HL-60/S4 treated with phorbol 12-myristate 13-acetate at 8.2 ng/mL for 4 days and 3 days (cell line): ENCODE measurements at regions not wholly inside any gene's neighbourhood (a gene's known extent, or its start where the extent isn't known, plus 50 kb on each side); places are given as distances from the start of the nearest gene placed in this dataset.
"Not testable (repeated sequence)": the region's sequence is repeated elsewhere in the genome, so short reads cannot be mapped to it uniquely, and the experiment has no call there.

ENCODE experiments used
- in situ Hi-C: fragments of 300-500 bp; cut with MboI; formaldehyde crosslinking; loops from 2 replicates; pipeline ENCODE4 v1.15.0; 2022; ENCODE audit warnings: low sequenced_read_pairs

DNA sequence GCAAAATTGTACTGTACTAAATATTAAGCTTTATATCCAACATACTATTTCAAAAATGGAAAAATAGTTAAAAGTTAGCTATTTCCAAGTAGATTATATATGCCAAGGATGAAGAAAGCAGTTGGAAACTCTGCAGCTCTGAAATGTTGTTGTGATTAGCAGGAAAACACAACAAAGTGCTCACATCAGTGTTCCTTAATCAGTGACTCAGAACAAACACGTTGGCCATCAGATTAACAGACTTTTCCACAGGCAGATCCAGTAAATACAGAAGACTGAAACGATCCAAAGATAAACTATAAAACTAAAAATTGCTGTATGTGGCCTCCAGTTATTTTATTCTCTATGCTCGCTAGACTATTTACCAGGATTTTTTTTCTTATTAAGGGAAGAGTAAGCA, 99.6 kb upstream of the SEMA3D start:
- in situ Hi-C loops = no loop called here

DNA sequence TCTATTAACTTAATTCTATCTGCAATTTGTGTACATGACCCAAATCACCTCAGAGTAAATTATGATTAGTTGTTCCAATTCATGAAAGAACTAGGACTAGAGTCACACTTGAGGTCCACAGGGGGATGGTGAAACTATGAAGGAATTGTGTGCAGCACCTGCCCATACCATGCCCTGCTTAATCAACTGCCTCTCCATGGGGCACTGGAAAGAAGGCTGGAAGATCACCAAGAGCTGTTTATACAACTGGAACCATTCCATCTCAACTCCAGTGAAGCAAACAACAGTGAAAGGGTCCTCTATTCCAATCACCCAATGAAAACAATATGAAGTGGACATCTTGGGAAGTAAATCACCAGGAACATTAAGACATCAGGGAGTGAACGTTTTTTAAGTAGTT, 98.7 kb upstream of the SEMA3D start:
- in situ Hi-C loops = no loop called here

DNA sequence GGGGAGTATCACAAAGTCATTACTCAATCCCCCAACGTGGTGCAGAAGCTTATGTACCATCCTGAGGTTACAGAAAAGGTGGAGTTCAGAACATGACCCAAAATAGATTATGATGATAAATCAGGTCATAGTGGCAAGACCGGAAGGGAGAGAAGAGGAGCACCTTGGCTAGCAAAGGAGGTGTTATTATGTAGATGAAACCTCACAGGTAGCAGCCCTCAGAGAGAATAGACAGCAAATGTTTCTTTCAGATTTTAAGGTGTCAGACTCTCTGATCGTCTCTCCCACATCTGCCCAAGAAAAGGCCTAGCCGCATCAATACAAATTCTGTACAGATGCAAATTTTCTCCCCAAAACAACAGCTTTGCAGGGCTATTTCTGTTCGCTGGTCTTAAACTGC, 88.3 kb upstream of the SEMA3D start:
- in situ Hi-C loops = no loop called here

DNA sequence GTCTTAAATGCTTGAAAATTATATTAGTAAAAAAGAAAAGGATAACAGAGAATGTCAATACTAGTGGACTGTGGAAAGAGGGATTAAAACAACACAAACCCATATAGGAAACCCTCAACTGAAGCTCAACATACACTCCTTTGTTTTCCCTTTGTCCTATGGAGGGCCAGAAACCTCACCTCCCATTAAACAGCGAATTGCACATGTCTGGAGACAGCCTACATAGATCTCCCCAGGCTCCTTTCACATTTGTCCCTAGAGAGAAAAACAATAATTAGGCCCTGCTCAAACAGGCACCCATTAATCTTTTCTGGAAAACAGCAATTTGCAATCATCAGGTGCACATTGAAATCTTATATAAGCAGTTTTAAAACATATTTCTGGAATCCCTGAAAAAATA, 87.6 kb upstream of the SEMA3D start:
- in situ Hi-C loops = no loop called here

DNA sequence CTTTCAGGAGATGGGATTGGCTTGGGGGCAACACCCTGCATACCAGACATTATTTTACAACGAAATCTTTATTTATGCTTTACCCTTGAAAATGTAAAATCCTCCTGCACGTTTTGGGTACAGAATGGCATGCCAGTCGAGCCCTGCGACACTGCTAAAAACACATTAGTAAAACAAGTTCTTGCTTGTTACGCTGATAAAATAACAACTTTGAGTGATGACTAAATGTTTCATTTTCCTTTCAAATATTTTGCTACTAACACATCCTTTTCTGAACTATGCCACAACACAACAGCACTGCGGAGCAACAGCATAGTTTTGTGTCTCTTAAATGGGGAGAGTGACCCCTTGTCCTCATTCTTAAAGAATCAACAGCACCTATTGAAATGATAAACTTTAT, 76.0 kb upstream of the SEMA3D start:
- in situ Hi-C loops = no loop called here

DNA sequence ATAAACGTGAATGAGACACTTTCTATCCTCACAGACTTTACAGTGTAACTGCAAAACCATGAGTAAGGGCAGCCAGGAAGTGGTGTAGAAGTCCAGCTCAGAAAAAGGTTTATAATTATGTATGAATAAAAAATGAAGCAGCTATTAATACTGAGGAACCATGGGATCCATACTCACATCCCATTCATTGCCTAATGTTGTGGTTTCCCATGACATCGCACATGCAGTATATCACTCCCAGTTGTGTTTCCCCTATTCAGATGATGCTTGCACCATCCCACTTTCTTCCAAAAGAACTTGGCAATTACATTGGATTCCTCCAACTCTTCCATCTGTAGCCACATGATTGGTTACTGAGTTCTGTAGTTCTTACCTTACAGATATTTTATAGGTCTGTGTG, 74.5 kb upstream of the SEMA3D start:
- in situ Hi-C loops = no loop called here

DNA sequence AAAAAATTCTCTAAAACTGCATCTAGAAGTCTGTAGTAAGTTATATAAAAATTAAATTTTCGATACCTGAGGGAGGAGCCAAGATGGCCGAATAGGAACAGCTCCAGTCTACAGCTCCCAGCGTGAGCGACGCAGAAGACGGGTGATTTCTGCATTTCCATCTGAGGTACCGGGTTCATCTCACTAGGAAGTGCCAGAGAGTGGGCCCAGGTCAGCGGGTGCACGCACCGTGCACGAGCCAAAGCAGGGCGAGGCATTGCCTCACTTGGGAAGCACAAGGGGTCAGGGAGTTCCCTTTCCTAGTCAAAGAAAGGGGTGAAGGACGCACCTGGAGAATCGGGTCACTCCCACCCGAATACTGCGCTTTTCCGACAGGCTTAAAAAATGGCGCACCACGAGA, 62.9 kb upstream of the SEMA3D start:
- in situ Hi-C loops = not testable (repeated sequence)

DNA sequence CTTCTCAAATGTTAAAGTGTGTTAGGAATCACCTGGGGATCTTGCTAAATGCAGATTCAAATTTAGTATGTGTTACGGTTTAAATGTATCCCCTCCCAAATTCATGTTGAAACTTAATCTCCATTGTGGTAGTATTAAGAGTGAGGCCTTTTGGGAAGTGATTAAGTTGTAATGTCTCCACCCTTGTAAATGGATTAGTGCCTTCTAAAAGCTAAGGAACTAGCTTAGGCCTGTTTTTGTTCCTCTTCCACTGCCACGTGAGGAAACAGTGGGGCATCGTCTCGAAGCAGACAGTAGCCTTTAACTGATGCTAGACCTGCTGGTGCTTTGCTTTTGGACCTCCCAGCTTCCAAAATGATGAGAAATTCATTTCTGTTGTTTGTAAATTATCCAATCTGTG, 52.3 kb upstream of the SEMA3D start:
- in situ Hi-C loops = no loop called here

DNA sequence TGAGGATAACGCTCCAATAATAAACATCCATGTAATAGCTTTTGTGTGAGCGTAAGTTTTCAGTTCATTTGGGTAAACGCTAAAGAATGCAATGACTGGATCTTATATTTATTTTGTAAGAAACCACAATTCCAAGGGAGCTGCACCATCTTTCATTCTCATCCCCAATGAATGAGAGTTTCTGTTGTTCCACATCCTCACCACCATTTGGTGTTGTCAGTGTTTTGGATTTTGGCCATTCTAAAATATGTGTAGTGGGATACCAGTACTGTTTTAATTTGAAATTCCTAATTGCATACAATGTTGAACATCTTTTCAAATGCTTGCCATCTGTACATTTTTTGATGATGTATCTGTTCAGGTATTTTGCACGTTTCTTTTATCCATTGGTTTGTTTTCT, 50.9 kb upstream of the SEMA3D start:
- in situ Hi-C loops = no loop called here
